Brain pericyte (primary cell): ENCODE measurements at regions not wholly inside any gene's neighbourhood (a gene's known extent, or its start where the extent isn't known, plus 50 kb on each side); places are given as distances from the start of the nearest gene placed in this dataset.

Experiments
- DNase-seq: peaks from one replicate; pipeline ENCODE4 v3.0.0-alpha.2; 2012; ENCODE audit warnings: low read depth, low spot score

DNA sequence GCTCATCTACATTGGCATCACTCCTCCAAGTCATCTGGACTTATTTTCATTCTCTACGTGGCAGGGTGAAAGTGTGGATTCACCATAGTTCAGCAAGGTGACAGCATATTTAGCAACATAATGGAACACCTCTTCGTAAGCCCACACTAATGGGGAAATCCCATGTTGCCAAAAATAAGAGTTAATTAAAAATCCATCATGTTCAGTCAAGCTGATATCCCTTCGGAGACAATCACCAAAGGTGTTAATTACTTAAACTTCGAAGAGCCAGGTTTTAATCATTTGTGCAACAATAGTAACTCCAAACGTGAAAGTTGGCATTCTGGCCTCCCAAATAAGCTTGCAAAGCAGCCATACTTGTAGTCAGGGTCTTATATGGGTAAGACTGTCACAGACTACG is 242.9 kb downstream of the NSG2 start:
- no peak for DNase-seq

DNA sequence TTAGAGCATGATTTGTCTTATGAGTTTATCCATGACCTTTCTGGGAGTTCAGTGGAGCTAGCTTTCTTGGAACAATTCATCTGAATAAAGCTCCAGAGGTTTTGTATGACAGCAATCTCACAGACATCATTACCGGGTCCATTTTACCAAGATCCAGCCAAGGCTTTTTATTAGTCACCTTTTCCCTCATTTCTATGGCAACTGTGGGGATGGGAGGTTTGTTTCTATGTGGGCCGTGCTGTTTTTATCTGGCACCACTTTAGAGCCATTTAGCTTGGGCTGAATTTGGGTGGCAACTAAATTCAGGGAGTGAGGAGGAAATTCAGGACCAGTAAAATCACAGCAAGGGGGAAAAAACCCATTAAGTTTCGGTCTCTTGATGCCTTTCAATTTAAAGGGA is 245.7 kb downstream of the NSG2 start:
- no peak for DNase-seq

DNA sequence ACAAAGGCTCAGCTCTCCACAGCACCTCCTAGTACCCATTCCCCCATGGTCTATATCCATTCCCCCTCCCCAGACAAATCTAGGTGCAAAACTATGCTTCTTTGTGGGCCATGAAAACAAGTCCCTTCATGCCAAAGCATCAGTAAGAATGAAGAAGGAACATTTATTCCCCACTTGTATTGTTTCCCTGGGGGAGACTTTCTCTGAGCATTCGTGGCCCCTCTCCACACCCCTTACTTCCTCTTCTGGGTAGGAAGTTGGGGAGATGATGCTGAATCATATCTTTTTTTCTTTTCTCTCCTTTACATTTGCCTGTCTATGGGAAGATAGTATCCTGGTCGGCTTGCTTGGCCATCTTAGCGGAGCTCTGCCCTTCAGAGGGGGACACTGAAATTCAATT is 246.8 kb downstream of the NSG2 start:
- no peak for DNase-seq

DNA sequence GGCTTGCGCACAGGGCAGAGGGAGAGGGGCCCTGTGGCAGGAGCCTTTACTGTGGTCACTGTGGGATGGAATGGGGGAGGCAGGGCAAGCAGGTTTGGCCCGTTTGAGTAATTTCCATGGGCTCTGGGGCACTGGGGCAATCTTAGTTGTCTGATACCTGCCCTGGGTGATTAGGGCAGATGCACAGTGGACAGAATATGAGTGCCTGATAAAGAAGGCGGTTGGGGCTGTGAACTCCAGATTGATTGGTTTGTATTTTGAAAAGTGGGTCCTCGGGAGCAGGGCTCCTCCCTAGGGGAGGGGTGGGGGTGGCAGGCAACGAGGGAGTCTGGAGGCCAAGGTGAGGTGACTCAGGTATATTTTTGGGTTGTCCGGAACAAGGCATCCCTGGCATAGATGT is 247.5 kb downstream of the NSG2 start:
- DNase-seq: no peak

DNA sequence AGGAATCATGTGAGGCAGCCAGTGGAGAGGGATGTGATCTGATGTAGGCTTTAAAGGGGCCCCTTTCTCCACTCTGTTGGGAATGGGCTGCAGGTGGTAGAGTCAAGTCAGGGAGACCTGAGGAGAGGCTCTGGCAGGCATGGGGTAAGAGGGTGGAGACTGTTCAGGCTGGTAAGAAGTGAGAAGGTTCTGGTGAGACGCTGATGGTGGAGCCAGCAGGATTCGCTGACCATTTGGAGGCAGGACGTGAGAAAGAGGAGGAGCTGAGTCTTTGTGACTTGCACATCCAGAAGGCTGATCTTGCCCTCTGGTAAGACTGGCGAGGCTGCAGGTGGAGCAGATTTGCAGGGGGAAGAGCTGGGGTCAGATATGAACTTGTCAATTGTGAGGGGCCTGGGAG is 248.0 kb downstream of the NSG2 start:
- no peak for DNase-seq

DNA sequence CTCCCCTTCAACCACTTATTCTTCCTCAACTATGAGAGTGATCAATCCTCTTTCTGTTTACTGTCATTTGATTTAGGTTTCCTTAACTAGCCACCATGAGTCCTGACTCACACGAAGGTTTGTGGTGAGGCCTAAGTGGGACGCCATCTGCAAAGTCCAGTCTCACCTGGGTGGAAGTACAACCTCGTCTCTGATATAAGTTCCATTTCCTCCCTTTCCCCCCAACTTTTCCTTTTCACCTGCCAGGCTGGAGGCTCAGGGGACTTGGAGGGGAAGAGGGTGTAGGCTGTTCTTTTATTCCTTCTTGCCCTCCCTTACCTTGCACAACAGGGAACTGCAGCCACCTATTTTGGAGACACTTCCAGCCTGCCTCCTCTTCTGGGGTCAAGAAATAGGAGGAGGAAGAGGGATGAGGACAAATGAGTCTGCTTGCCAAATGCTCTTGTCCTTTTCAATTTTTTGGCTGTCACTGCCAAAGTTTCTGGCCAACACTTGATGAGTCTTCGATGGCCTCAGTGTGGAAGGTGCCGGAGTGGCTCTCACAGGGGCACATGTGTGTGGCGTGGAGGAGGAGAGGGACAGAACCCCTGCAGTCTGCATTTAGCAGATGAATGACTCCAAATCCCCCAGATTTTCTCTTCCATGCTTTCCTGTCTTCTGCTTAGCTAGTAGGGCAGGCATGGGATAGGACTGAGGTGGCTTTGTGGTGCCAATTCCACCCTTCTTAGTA is 249.6 kb downstream of the NSG2 start:
- DNase-seq: no peak

DNA sequence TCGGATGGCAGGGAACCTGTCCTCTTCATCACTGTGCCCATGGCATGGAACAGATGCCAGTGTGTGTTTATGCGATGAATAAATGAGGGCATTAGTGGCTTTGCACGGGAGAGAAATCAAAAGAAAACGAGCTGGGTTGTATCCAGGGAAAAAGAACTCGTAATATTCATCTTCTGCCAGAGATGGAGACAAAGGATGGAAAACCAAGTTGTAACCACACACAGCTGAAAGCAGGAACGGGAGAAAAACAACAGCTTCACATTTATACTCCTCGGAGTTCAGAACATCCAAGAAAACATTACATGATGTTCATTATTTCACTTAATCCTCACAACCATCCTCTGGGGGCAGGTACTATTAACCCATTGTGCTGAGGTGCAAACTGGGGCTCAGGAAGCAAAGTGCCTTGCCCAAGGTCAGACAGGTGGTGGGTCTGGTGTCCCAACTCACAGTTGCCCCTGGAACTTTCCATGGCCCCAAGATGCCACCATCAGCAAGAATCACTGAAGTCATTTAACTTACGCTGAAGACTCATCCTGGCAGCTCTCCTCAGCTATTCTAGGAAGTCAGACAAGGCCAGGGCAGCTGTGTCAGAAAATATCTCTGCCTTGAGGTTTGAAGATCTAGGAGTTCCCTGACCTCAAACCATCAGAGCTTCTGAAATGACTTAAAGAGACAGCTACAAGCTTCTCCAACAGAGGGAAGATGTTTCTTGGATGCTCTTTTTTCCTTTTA is 250.4 kb downstream of the NSG2 start:
- no peak for DNase-seq

DNA sequence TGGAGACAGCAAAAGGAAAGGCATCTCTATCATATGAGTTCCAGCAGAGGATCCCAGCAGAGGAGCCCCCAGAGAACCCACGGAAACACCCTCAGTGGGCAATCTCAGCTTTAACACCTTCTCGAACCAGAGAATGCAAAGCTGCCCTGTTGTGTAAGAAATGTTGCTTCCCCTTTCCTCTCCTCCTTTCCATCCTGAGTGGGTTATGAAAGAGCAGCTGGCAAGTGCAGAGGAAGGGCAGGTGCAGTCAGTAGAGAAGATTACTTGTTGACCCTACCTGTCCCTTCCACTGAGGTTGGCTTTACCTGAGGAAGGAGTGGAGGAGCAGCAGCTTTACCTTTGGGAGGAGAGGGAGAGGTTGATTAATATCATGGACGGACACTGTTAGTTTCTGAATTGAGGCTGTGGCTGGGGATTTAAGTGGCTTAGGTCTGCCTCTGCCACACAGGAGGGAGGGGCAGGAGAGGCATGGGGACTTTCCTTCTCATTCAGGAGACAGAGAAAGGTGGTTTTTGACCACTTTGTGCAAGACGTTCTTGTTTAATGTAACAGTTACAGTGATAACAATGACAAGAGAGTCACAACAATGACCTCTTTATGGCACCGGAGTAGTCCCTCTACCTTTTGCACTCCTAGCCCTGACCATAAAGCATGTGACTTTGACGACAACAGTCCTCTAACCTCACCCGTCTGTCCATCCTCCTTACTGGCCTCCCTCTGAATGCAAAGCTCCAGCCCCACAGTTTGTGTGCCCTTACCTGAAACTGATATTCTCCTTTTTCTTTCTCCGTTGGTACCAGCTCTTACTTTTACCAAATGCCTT is 254.8 kb downstream of the NSG2 start:
- no peak for DNase-seq

DNA sequence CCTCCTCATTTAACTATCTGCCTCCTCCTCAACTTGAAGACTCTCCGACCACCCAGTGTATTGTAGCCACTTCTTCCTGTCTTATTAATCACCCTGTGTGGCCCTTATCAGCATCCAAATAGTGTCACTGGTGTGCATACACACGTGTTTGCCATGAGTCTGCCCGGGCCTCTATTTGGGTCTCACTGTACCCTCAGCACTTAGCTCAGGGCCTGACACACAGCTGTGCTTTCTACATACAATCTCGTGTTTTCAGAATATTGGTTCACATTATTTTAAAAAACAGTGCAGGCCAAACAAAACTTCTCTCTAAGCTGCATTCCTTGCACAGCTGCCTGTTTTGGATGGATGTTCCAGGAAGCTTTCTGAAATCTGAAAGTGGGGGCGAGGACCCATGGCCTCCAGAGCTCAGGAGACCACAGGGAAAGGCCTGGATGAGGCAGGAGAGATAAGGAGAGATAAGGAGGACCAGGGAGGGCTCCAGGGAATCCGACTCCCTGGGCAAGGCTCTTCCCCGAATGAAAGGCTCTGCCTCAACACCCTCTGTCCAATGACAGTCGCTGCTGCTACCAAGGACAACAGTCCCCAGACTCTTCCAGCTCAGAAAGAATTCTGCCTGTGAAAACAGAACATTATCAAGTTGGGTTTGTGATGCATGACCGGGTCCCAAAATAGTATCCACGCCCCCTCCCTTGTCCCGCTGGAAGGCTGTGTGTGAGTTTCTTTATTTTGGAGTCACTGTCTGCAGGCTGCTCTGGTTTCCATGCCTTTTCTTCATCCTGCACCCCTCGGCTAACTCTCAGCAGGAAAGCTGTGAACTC is 255.6 kb downstream of the NSG2 start:
- DNase-seq: no peak

DNA sequence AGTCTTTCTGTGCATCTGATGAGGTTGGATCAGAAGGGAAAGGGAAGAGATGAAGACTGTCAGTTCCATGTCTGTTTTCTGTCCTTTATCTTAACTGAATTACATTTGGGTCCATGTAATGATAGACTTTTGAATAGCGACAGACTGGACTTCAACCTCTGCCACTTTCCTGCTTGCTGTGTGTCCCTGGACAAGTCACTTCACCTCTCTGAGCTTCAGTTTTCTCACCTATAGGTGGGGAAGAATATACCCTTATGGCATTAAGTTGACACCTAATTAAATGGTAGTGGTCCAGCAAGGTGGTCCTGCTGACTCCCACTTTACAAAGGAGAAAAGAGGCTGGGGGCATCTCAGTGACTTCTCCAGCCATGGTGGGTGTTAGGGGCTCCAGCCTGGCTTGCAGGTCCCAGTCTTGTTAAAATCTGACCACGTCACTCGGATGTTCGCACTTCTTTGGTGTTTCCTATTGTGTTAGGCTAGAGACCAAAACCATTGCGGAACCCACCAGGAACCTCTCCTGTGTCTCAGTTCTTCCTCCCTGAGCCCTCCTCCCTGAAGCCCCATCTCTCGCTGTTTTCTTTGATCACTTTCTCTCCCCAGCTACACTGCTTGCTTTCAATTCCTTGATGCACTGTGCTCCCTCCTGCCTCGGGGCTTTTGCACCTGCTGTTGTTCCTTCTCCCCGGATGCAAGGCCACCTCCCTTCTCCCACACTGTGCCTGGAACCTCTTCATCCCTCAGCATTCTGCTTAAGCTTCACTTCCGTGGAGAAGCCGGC is 256.5 kb downstream of the NSG2 start:
- no peak for DNase-seq

DNA sequence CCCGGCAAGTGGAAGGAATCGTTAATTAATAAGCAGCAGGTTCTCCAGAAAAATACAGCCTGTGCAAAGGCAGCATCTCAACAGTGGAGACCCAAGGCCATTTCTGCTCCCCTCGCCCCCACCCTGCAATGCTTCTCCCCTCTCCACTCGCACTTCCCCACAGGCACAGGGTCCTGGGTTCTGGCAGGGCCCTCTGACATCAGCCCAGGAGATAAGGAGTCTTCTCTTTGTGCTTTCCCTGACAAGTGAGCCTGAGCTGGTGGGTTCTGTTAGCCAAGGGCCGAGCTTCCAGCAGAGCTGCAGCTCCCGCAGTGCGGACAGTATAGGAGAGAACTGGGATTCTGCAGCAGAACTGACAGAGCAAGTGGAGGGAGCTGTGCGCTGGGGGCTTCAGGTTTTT is 257.5 kb downstream of the NSG2 start:
- no peak for DNase-seq

DNA sequence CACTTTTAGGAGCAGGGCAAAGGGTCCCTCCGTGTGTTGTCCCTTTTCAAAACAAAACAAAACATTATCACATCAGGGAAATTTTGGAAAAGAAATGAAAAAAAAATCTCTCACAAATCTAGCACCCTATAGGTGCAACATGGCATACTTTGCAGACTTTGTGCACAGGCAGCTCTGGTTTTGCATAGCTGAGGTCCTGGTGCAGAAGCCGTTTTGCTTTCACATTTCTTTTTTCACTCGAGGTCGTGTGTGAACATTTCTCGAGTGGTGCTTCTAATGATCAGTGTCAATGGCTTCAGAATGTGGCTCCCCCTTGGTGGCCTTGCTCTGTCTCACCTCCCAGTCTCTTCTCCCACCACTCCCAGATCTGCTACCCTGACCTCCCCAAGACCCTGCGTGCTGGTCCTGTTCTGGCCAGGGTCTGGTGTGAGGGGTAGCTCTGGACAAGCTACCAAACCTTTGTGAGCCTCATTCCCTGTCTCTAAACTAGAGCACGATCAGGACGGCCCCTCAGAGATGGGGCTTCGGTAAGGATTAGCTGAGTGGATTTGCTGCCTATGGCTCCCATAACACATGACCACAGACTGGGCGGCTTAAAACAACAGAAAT is 258.0 kb downstream of the NSG2 start:
- no peak for DNase-seq

DNA sequence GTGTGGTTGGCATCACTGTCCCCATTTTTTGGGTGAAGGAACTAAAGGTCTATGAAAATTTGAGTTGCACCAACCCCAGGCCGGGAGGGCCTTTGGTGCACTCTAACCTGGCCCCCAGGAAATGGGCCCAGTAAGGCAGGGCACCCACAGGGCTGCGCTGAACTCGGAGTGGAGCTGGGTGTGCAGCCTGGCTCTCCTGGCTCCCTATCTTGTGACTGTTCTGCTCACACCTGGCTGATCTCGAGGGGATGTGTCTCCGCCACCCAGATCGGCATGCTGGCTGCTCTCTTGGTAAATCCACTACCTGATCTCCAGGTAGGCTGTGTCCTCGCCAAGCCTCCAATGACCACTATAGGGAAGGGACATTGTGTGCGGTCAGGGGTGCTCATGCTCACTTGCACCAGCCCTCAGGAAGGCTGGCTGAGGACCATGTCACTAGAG is 259.8 kb downstream of the NSG2 start:
- no peak for DNase-seq

DNA sequence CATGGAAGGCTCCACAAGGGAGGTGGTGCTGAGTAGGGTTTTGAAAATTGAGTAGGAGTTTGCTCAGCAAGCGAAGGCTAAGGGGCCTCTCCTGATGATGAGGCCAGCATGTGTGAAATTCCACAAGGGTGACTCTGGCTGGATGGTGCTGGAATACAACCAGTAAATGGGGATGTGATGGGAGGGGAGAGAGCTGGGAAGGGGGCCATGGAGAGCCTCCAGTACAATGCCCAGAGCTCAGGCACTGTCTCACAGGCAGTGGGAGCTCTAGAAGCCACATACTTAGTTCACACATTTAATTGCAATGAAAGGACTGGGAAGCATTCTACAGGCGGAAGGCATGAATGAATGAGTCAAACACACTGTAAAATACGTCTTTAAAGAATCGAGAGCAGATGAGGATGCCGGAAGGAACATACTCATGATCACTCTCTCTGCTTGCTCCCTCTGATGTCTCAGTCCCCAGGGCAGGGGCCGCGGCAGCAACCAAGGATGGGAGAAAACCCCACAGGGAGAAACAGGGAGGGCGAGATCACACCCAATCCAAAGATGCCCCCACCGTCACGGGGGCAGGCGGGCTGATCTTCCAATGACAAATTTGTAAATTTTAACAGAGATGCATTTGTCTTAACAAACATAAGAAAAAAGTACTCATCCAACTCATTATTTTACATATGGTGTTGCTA is 261.0 kb downstream of the NSG2 start:
- DNase-seq: no peak

DNA sequence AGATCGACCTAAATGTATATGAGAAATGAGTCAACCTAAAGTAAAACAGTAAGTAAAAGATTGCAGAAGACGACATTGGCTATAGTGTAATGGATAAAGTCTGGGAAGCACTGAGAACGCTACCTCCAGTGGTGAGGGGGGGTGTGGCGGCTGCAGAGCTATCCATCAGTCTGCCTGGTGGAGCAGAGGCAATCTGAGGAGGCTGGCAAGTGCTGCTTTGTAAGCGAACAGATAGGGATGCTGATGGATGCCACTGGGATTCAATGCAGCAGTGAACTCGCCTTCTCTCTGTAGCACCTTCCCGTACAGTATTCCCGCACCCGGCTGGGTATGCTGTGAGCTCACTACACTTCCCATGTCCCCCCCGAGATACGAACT is 261.5 kb downstream of the NSG2 start:
- DNase-seq: no peak

DNA sequence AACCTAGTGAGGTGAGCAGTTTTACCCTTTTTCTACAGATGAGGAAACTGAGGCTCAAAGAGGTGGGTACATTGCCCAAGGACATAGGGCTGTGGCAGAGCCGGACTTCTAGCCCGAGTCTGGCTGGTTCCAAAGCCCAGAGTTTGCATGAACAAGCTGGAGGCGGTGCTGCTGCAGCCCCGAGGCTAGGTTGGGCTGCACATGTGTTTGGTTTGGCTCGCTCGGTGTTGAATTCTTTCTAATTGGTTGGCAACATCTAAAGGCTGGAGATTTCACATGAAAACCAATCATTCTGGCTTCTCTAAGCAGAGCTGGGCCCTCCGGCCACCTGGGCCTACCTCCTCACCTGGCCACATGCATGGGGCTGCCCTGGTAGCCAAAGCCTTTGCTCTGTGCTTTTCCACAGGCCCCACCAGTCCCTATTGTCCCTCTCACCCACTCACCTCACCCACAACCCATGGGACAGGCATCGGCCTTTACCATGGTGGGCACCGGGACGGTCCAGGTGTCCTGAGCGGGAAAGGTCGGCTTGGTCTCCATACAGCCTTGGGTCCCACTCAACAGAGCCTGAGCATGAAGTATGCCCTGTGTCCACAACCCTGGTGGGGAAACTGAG is 262.3 kb downstream of the NSG2 start:
- DNase-seq: no peak

DNA sequence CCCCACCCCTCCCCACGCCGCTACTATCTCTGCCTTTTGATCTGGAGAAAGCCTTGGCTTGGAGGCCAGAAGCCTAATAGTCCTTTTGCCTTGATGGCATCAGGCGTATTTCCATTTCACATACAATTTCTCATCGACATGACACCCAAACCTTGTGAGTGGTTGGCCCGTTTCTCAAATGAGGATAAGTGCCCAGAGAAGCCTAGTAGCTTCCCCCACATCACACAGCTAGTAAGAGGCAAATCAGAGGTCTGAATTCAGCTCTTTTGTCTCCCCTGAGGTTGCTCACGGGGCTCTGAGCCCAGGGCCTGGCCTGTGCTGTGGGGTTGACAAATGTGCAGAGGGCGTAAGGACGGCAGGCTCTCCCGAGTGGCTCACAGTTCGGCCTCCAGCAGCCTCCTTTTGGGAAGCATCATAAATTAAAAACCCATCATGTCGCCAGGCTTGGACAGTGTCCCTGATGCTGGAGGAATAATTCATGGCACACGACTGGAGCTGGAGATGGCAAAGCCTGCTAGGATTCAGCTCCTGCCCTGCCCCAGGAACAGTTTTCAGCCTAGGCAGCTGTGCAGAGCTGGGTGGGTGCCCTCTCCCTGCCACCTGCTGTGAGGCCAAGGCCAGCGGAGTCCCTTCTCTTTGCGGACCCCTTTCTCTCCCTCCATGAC is 263.8 kb downstream of the NSG2 start:
- no peak for DNase-seq

DNA sequence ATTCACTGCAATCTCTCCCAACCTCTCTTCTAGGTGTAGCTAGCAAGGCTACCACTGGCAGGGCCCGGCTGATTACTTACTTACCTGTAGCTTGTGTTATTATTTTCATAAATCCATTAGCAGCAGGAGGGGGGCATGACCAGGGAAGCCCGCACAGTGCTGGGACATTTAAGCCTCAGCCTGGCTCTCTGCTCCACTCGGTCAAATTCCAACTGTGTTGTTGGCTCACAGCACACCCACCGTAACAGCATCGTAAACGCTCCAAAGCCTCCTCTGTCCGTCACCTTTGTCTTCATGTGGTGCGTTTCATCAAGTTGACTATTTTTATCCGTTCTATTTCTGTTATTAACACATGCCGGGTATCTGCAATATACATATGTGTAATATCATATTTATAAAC is 264.7 kb downstream of the NSG2 start:
- no peak for DNase-seq

DNA sequence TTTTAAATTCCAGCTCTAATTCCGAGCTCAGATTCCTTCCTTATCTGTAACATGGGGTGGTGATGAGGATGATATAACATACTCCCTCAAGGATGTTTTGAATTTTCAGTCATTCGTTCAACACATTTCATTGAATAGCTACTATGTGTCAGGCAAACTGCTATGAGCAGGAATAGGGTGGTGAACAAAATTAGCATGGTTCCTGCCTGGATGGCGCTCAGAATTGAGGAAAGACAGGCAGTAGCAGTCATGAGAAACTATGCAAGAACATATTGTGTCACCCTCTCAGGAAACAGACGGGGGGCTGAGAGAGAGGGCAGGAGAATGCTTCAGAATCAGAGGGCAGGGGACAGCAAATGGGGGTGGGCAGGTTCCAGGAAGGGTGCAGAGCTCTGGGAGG is 265.2 kb downstream of the NSG2 start:
- no peak for DNase-seq
